GM18861 (cell line): ENCODE measurements at regions not wholly inside any gene's neighbourhood (a gene's known extent, or its start where the extent isn't known, plus 50 kb on each side); places are given as distances from the start of the nearest gene placed in this dataset.
"Not testable (repeated sequence)": the region's sequence is repeated elsewhere in the genome, so short reads cannot be mapped to it uniquely, and the experiment has no call there.

Experiments
- ATAC-seq: cut with Tn5 transposase; IDR thresholded peaks from one replicate; pipeline ENCODE4 v1.9.1; 2021; ENCODE audit not compliant: unreplicated experiment

GRCh38 chr13:97716746-97717145 lies 236.7 kb upstream of the IPO5 start:
- ATAC-seq: no peak

GRCh38 chr13:97719736-97720135 lies 233.7 kb upstream of the IPO5 start:
- ATAC-seq: no peak

- ATAC-seq: no peak
Observed at GRCh38 chr13:97720896-97721295, 232.6 kb upstream of the IPO5 start.

DNA sequence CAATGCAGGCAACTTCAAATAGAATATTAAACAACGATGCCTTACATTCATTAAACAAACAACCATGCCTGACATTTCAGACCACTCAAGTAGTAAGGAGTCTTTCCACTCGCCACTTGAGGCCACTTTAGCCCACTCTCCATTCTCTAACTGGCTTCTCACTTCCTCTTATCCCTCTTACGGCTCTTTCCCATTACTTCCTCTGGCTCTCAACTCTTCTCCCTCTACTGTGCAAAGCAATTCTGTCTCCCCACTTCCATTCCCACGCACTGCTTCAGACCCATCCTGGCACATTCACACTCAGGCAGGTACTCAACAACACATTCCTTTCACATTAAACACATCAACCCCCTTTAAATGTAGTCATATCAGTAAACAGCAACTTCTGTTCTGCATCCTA lies 229.8 kb upstream of the IPO5 start:
- ATAC-seq: no peak

GRCh38 chr13:97724450-97724849 lies 229.0 kb upstream of the IPO5 start:
- ATAC-seq: no peak

DNA sequence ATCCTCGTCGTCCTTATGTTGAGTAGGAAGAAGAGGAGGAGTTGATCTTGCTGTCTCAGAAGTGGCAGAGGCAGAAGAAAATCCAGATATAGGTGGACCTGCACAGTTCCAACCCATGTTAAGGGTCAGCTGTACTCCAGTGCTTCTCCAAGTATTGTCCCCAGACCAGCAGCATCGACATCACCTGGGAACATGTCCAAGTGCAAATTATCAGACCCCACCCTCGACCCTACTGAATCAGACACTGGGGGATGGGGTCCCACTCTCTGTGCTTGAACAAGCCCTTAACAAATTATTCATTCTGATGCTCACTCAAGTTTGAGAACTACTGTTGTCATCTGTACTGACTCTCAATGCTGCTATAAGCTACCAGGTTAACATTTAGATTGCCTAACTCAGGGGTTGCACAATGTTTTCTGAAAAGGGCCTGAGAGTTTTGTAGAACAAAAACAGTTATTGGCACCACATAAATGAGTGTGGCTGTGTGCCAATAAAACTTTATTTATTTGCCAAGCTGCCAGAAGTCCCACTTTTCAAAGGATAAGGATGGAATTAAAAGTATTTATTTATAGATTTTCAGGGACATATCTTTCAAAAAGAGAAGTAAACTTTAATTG lies 226.7 kb upstream of the IPO5 start:
- ATAC-seq: no peak

DNA sequence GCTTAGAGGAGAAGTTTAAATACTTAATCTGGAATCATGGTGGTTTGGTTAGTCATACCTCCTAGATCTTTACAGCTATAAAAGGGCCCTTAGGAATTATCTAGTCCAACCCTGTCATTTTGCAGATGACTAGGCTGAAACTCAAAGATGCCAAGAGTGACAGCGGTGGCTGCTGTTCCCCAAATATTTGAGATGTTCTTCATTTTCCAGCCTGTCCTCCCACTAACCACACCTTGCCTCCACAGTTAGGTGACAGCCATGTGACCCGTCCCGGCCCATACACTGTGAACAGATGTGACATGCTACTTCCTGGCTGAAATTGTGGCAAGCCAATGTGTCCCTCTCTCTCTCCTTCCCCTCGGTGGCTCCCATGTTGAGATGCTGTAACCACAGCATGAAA lies 225.5 kb upstream of the IPO5 start:
- ATAC-seq: no peak

DNA sequence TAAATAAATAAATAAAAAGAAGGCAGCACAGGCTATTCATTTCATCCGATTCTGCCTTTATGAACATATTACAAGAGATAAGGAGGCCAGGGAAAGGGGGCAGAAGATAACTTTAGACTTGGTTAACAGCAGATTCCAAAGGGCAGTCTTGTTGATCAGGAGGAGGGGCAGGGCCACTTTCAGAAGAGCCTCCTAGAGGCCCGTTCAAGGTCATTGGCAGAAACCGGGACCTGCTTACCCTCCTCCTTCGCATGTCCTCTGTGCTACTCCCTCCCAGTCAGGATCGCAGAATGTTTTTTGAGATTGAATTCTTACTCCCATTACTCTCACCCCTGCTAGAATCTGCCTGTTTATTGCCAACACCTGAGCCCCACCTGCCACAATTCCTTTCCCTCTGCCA lies 217.0 kb upstream of the IPO5 start:
- no peak for ATAC-seq

- no peak for ATAC-seq
Observed at GRCh38 chr13:97742084-97742483, 211.4 kb upstream of the IPO5 start.

- ATAC-seq: no peak
Observed at GRCh38 chr13:97743938-97744337, 209.5 kb upstream of the IPO5 start.

DNA sequence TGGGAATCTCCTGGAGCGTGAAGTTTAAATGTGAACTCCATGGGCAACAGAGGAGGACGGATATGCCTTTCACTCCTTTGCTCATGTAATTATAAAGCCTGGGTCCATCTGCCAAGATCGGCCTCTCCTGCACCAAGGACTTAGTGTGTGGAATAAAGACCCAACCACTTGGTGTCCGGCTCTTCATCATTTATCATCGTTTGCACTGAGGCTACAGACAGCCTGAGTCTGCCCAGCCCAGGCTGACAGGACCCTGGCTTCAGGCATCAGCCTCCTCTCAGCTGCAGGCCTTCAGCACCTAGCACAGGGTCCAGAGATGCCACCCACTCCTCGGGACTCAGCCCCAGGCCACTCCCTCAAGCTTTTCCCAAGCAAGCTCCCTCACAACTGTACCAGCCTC lies 206.8 kb upstream of the IPO5 start:
- ATAC-seq: no peak

DNA sequence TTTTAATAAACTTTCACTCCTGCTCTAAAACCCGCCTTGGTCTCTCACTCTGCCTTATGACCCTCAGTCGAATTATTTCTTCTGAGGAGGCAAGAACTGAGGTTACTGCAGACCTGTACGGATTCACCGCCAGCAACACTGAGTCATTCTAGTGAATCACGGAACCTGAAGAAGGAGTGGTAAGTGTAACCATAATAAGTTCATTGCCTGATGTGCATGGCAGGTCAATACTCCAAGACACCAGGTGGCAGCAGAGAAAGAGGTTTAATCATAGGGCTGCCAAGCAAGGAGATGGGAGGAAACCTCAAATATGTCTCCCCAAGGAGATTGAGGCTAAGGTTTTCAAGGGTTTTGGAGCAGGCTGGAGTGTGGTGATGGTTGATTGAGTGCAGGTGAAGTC lies 204.3 kb upstream of the IPO5 start:
- no peak for ATAC-seq

GRCh38 chr13:97751477-97751876 lies 202.0 kb upstream of the IPO5 start:
- no peak for ATAC-seq

- no peak for ATAC-seq
Observed at GRCh38 chr13:97752961-97753668, 200.4 kb upstream of the IPO5 start.

DNA sequence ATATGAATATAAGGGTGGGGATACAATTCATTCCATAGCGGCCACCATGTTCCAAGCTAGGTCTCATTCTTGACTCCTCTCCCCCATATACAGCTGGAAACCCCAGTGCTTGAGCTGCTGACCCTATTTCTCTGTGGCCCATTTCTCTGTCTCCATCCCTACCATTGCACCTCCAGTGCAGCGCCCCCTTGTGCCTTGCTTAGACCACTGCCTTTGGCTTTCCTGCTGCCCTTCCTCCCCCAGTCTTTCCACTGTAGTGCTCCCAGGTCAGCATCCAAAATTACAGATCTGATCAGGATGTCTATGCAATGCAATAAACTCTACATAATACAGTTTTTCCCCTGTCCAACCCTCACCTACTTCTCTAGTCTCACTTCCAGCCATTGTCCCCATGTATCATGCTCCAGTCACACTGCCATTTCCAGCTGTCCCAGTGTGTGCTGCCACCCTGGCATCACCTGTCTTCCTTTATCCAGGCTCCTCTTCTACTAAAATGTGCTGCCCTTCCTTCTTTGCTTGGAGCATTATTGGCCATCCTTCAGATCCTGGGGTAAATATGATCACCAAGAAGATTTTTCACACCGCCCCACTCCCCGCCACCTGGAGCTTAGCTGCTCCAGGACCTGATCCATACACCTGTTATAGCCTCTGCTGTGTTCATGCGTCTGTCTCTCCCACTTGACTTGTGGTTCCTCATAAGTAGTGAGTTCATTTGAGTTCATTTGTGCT lies 199.4 kb upstream of the IPO5 start:
- no peak for ATAC-seq

DNA sequence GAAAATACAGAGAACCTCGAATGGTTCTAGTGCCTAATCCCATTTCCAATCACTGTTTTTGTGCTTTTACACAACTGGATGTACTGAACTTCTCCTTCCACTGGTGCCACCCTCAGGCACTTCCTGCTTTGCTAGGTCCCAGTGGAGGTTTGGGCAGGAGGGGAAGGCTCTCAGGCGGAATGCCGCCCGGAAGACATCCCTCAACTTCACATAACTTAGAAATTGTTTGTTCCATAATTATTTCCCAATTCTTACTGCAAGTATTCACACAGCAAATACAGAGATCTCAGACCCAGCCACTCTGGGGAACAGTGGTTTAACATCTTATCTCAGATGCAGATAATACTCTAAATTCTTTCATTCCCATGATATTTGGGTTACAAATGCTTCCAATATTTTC lies 195.7 kb upstream of the IPO5 start:
- no peak for ATAC-seq

DNA sequence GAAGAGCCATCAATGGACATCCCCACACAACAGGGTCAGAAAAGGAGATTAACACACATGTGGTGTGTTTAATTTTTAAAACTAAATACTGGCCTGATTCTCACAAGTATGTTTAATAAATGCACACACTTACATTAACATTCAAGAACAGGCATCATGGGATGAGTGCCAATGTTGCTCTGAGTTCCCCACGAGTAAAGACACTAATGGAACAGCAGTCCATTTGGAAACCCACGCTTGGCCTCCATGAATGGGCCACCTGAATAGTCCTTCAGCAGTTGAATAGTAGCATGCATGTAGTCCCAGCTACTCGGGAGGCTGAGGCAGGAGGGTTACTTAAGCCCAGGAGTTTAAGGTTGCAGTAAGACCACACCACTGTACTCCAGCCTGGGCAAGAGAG lies 195.2 kb upstream of the IPO5 start:
- ATAC-seq: no peak

GRCh38 chr13:97761796-97762540 lies 191.5 kb upstream of the IPO5 start:
- no peak for ATAC-seq

DNA sequence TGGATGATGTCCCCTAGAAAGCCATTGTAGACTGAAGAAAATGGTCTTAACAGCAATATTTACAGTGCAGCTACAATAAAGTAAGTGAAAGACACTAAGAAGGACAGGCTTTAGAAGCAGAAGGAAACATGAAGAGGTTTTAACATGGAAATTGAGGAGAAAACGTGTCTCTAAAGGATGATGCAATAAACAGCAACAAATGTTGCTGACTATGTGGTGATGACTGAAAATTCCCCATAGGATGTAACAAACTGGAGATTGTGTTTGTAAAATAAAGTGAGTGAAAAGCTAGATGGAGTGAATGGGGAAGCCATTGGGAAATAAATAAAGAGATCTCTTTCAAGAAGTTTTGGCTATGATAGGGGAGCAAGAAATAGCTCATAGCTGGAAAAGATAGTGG lies 186.7 kb upstream of the IPO5 start:
- ATAC-seq: no peak

DNA sequence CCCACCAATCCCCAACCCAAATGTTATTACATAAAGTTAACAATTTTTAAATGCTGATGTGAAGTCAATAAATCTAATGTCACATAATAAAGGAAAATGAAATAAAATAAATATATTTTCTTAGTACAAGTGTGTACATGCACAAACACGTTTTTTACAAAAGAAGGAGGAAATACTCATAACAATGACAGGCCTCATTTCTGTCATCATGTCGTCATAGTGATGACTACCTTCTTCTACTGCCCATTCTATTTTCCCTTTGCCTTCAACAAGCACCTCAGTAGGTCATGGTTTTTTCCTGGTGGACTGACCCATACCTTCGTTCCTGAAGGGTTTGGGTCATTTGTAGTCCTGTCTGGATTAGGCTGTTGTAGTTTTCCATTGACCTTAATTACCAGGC lies 185.3 kb upstream of the IPO5 start:
- ATAC-seq: no peak

- not testable (repeated sequence) for ATAC-seq
Observed at GRCh38 chr13:97770231-97770630, 183.2 kb upstream of the IPO5 start.

DNA sequence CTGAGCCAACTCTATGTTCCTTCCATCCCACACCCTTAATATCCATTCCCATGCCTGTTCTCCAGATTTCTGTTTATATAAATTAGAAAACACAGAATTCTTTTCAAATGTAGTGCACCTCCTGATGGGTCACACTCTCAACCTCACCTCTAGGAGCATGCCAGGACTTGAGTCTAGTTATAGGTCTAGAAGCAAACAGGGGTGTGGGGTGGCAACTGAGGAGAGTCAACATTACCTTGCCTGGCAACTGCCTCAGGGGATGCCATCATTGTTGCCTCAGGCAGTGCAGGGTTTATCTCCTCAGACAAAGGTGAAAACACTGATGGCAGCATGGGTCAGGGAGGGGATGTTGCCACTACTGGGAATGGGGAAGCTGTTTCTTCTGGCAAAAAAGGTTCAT lies 181.0 kb upstream of the IPO5 start:
- ATAC-seq: not testable (repeated sequence)
